Superior temporal gyrus (tissue), 1 donor: ENCODE measurements at regions not wholly inside any gene's neighbourhood (a gene's known extent, or its start where the extent isn't known, plus 50 kb on each side); places are given as distances from the start of the nearest gene placed in this dataset.

Experiments
- DNase-seq: peaks from one replicate; pipeline ENCODE4 v3.0.0-alpha.2; 2016; ENCODE audit errors: extremely low spot score

DNA sequence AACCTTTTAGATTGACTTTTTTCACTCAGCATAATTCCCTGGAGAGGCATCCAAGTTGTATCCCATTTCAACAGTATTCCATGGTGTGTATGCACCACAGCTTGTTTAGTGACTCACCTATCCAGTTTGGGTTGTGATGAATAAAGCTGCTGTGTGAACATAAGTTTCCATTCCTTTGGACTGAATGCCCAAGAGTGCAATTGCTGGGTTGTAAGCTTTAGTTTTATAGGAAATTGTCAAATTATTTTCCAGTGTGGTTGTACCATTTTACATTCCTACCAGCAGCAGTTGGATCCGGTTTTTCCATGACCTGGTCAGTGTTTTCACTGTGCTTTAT, 60.9 kb upstream of the TMED7 start:
- DNase-seq, result no peak

DNA sequence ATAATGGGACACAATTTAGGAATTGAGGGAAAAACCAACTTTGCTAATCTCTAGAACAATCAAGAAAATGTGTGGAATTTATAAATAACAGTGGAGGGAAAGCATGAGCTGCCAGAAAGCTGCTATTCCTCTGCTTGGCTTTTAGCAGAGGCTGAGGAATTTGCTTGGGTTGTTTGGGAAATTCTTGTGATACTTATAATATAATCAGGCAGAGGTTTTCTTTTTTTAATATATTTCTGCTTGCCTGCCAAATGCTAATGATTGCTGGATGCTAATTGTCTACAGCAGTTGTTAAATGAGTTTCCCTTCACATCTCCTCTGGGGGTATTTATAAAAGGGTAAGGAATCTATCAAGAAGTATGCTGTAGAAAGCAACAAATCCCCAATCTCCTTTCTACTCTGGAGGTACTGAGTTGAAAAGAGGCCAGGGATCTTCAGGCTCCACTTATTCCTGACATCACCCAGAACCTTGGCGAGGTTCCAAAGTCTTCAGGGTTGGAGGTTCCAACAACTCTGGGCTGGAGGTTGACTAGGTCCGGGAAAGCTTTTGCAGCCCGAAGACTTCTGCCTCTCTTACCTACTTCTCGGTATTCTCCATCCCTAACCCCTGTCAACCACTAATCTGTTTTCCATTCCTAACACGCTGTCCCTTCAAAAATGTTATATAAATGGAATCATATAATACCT, 60.4 kb upstream of the TMED7 start:
- no peak for DNase-seq

DNA sequence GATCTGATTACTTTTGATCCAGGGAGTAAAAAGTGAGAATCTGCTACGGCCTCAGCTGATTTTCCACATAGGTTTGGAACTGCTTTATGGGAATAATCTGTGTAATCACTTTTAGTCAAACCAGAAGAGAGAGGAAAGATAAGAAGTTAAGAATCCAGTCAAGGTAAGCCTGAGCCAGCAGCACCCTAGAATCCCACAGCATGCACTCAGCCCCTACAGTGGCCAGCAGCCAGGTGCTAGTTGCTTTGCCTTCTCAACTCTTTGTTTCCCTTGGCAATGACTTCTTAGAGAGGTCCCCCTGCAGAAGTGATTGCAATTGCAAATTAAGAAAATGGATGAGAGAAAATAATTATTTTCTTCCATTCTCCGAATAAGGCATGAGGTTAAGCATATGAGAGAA, 59.7 kb upstream of the TMED7 start:
- no peak for DNase-seq

DNA sequence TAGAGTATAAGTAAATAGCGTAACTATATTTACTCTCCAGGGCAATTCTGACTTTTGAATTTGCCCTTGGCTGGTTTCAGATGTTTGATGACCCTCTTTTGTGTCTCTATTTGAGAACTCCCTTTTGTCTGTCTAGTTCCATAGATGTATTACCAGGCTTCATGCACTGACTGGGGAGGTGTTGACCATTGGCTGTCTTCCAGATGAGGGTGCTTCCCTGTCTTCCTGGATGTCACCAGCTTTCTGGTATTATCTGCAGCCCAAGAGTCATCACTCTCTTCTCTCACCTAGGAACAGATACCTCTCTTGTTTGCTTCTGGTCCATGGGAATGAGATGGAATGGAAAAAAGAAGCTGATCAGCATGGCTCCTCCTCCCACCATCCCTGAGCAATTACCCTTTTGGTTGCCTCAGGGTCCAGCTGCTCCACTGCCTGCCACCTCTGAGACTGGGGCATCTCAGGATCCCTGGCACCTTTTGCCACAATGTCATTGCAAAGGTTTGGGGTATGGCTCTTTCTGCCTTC, 58.7 kb upstream of the TMED7 start:
- no peak for DNase-seq

DNA sequence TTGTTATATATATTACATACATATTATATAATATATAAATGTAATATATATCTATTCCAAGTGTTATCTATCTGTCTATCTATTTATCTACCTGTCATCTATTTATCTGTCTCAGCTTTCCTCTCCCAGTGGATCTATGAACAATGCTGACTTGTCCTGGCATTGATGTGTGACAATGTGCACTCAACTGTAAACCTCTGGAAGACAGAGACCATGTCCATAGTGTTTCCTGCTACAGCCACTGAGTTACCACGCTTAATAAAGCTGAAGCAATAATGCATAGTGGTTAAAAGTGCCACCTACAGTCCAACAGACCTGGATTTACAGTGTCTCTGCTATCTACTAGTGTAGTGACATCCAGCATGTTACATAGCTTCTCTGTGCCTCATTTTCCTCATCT, 57.2 kb upstream of the TMED7 start:
- DNase-seq, result no peak
